Pancreas (tissue), 10 donors: ENCODE measurements at regions not wholly inside any gene's neighbourhood (a gene's known extent, or its start where the extent isn't known, plus 50 kb on each side); places are given as distances from the start of the nearest gene placed in this dataset.

Experiments used
- ATAC-seq, 4 donors: fragments of 200-7000 bp; cut with Tn5 transposase; one replicate each; pipeline versions ENCODE4 v1.8.0 to v1.9.1; 2020; ENCODE audit warnings: mild to moderate bottlenecking in 4 of 4, moderate library complexity in 4 of 4
- DNase-seq, 6 donors: peaks; one replicate each; pipeline ENCODE4 v3.0.0-alpha.2; 2020
- FAIRE-seq: peaks from 2 replicates; lab custom pipeline; 2012; peaks lifted over from hg19 to GRCh38; lab: Jason Lieb, UNC
- H3K27ac ChIP-seq, 4 donors: fragments of 200-600 bp; sonication (generic); 1 replicate in 3 of 4; 2 replicates in 1 of 4; pipeline versions ENCODE4 v1.5.0 to v1.8.0; 2020
- H3K27me3 ChIP-seq, 4 donors: fragments of 200-600 bp; one replicate each; pipeline ENCODE4 v1.8.0; 2021
- H3K36me3 ChIP-seq, 3 donors: fragments of 200-600 bp; sonication (generic) in 1 of 3; one replicate each; pipeline versions ENCODE4 v1.5.0 to v1.8.0; 2020 to 2021
- H3K4me1 ChIP-seq, 3 donors: fragments of 200-600 bp; one replicate each; pipeline ENCODE4 v1.8.0; 2021
- H3K4me3 ChIP-seq, 4 donors: fragments of 200-600 bp; sonication (generic) in 2 of 4; one replicate each; pipeline versions ENCODE4 v1.5.0 to v1.8.0; 2020 to 2021
- H3K9me3 ChIP-seq, 4 donors: fragments of 200-600 bp; one replicate each; pipeline ENCODE4 v1.8.0; 2021
- CTCF ChIP-seq, 4 donors: fragments of 200-600 bp; sonication (generic) in 3 of 4; IDR thresholded peaks; one replicate each; pipeline versions ENCODE4 v1.5.0 to v1.8.0; 2021; ENCODE audit warnings: antibody characterized with exemption in 4 of 4
- WGBS, 2 donors: extraction: QIAGEN DNeasy Blood & Tissue Kit; methylation state at CpG; one replicate each; pipeline ENCODE4 v1.1.7; 2013; 5-methylcytosine and 5-hydroxymethylcytosine counted together
- intact Hi-C, 3 donors: fragments of 100-400 bp; cut with DNase I; formaldehyde crosslinking; loops; one replicate each; pipeline versions ENCODE4 v1.11.1 to v1.14.2; 2022
- donor health status: healthy with polysubstance abuse.
- donor health status: DM: no; HTN: no; CAD: no; lungs with moderate emphysema.
- donor health status: DM: no; HTN: no; CAD: no.
- donor health status: control.
- donor health status: control.
- donor health status: Bipolar disorder and iron deficiency.
- donor health status: DM: yes; HTN: yes; CAD: no.
- donor health status: DM: no; HTN: no; CAD: no.
- donor health status: DM: no; HTN: no; CAD: no.
- donor health status: DM: yes; HTN: yes; CAD: no.

- H3K4me1 ChIP-seq: no peaks in the 10 kb centered on the region
- H3K27ac ChIP-seq: no peak overlapping the region
- H3K27me3 ChIP-seq: no peaks in the 10 kb centered on the region
- FAIRE-seq (no peak), DNase-seq (no peak), ATAC-seq (no peak)
- no peak for TF ChIP-seq CTCF (IDR thresholded peaks at IDR 0.05)
- no peaks in the 10 kb centered on the region for H3K9me3 ChIP-seq
- H3K36me3 ChIP-seq: no peaks in the 10 kb centered on the region
- intact Hi-C loops: no loop called here
- WGBS, 2 donors: 80 to 82% methylated on average over 14 of the region's 14 CpGs
- no peak overlapping the region for H3K4me3 ChIP-seq
Observed at GRCh38 chr2:16325016-16325975, 340.3 kb downstream of the CYRIA start.

GRCh38 chr2:16324544-16324937 is 341.1 kb downstream of the CYRIA start:
- H3K27ac ChIP-seq: no peak overlapping the region
- intact Hi-C loops: no loop called here
- DNase-seq: no peak
- no peak for TF ChIP-seq CTCF (IDR thresholded peaks at IDR 0.05)
- H3K9me3 ChIP-seq: no peaks in the 10 kb centered on the region
- no peaks in the 10 kb centered on the region for H3K36me3 ChIP-seq
- no peak for ATAC-seq
- no peaks in the 10 kb centered on the region for H3K27me3 ChIP-seq
- no peak for FAIRE-seq
- H3K4me1 ChIP-seq: no peaks in the 10 kb centered on the region
- H3K4me3 ChIP-seq: no peak overlapping the region

GRCh38 chr2:16323551-16324543 is 341.8 kb downstream of the CYRIA start:
- 76 to 78% methylated on average over 9 of the region's 9 CpGs for WGBS, 2 donors
- no peak for TF ChIP-seq CTCF (IDR thresholded peaks at IDR 0.05)
- ATAC-seq (no peak), DNase-seq (no peak), FAIRE-seq (no peak)
- H3K27ac ChIP-seq: no peak overlapping the region
- no peak overlapping the region for H3K4me3 ChIP-seq
- no peaks in the 10 kb centered on the region for H3K4me1 ChIP-seq
- H3K27me3 ChIP-seq: no peaks in the 10 kb centered on the region
- no peaks in the 10 kb centered on the region for H3K36me3 ChIP-seq
- intact Hi-C loops: no loop called here
- no peaks in the 10 kb centered on the region for H3K9me3 ChIP-seq

- Histone ChIP-seq H3K4me1 (no peaks in the 10 kb centered on the region), H3K27ac (no peak overlapping the region), H3K36me3 (no peaks in the 10 kb centered on the region), H3K27me3 (no peaks in the 10 kb centered on the region), H3K9me3 (no peaks in the 10 kb centered on the region), H3K4me3 (no peak overlapping the region)
- ATAC-seq (no peak), FAIRE-seq (no peak), DNase-seq (no peak)
- no peak for TF ChIP-seq CTCF (IDR thresholded peaks at IDR 0.05)
- WGBS, 2 donors: 76 to 92% methylated on average over 4 of the region's 4 CpGs
- intact Hi-C loops: no loop called here
Observed at GRCh38 chr2:16323126-16323520, 342.5 kb downstream of the CYRIA start.
